Erythroblast (primary cell): ENCODE measurements at regions not wholly inside any gene's neighbourhood (a gene's known extent, or its start where the extent isn't known, plus 50 kb on each side); places are given as distances from the start of the nearest gene placed in this dataset.

Source experiments
- GATA1 ChIP-seq: IDR thresholded peaks from 2 replicates; pipeline ENCODE4 v1.6.1; 2011; ENCODE audit warnings: low read depth, mild to moderate bottlenecking, control low read depth, low read length, moderate library complexity
- POLR2A ChIP-seq: IDR thresholded peaks from 2 replicates; pipeline ENCODE4 v1.6.1; 2011; ENCODE audit warnings: mild to moderate bottlenecking, low read length

GRCh38 chr3:24968036-24968435 is 460.0 kb upstream of the RARB start:
- TF ChIP-seq POLR2A (no peak), GATA1 (no peak)
